ENCODE measurements at regions not wholly inside any gene's neighbourhood (a gene's known extent, or its start where the extent isn't known, plus 50 kb on each side); places are given as distances from the start of the nearest gene placed in this dataset.
A peak's percentile ranks its signal among the peaks of the same experiment; 100 is the strongest.
"Not testable (repeated sequence)": the region's sequence is repeated elsewhere in the genome, so short reads cannot be mapped to it uniquely, and the experiment has no call there.

DNA sequence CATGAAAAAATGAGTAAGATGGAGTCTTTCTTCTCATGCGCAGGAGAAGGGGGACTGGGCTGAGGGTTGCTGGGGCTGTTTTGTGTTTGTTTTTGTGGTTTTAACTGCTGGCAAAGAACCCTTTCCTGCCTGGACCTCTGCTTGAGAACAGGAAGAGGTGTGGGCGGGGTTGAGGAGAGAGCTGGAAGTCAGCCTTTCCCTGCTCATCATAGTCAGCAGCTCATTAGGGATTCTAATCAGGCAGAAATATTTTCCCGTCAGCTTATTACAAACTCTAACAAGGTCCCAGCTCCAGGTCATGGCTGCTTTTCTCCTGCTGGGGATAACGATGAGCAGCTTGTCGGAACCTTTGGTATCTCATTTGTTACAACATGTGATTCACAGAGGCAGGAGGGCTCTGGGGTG is 185.0 kb upstream of the NRXN3 start:
- peak; percentile 63 for DNase-seq (ENCODE audit: low read depth)

GRCh38 chr14:77986773-77987172 is 183.4 kb upstream of the NRXN3 start:
- DNase-seq (ENCODE audit: low read depth), result peak; percentile 11

DNA sequence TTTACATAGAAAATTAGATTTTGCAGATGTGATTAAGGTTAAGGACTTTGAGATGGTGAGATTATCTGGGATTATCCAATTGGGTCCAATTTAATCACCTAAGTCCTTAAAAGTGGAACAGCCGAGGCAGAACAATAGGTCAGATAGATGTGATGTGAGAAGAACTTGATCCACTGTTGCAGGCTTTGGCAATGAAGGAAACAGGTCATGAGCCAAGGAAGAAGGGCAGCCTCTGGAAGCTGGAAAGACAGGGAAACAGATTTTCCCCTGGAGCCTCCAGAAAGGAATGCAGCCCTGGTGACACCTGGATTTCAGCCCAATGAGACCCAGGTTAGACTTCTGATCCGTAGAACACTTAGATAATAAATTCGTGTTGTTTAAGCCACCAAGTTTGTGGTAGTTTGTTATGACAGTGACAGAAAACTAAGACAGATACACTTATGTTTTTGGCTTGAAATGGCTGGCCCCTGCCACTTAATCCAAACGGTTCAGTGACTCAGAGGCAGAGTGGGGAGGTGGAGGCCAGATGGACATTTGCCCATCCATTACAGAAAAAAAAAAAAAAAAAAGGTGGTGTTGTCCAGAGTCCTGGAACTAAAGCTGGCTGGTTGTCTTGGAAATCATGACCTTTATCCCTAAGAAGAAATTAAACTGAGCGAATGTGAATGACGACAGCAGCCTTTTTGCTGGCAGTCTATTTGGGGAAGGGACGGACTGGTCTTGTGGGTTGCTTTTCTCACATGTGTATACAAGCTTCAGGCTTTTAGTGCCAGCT is 181.9 kb upstream of the NRXN3 start:
- DNase-seq (ENCODE audit: low read depth), result peak; percentile 30

DNA sequence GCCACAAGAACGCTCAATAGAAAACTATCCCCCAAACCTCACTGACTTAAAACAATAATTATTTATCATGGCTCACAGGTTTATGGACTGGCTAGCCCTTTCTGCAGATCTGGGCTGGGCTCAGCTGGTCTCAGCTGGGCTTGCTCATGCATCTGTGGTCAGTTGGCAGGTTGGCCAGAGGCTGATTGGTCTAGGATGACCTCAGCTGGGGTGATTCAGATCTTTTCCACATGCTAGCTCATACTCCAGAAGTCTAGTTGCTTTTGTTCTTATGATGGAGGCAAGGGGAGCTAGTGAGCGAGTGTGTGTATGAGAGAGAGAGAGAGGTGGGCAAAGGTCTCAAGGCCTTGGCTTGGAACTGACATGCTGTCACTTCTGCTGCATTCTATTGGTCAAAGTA is 181.2 kb upstream of the NRXN3 start:
- DNase-seq (ENCODE audit: low read depth), result peak; percentile 78

- DNase-seq (ENCODE audit: low read depth), result no peak
Observed at GRCh38 chr14:77989441-77989991, 180.7 kb upstream of the NRXN3 start.

GRCh38 chr14:77990337-77990736 is 179.8 kb upstream of the NRXN3 start:
- no peak for DNase-seq (ENCODE audit: low read depth)

- DNase-seq (ENCODE audit: low read depth), result no peak
Observed at GRCh38 chr14:77991128-77991772, 178.9 kb upstream of the NRXN3 start.

GRCh38 chr14:78005325-78005724 is 164.8 kb upstream of the NRXN3 start:
- peak; percentile 44 for DNase-seq (ENCODE audit: low read depth)

DNA sequence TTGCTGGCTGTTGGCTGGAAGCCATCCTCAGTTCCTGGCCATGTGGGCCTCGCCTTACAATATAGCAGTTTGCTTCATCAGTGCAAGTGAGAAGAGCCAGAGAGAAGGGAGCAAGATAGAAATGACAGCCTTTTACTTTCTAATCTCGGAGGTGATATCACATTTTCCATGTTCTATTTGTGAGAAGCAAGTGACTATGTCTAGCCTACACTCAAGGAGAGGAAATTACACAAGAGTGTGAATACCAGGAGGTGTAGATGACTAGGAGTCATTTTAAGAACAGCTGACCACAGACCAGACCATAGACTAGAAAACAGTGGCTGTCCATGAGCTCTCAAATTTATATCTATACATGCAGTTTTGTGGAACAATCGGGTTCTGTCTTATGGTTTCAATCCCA is 163.0 kb upstream of the NRXN3 start:
- no peak for DNase-seq (ENCODE audit: low read depth)

- peak; percentile 45 for DNase-seq (ENCODE audit: low read depth)
Observed at GRCh38 chr14:78010688-78011087, 159.5 kb upstream of the NRXN3 start.

DNA sequence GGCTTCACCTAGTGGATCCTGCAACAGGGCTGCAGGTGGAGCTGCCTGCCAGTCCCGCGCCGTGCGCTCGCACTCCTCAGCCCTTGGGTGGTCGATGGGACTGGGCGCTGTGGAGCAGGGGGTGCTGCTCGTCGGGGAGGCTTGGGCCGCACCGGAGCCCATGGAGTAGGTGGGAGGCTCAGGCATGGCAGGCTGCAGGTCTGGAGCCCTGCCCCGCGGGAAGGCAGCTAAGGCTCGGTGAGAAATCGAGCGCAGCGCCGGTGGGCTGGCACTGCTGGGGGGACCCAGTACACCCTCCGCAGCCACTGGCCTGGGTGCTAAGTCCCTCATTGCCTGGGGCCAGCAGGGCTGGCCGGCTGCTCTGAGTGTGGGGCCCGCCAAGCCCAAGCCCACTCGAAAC is 156.3 kb upstream of the NRXN3 start:
- not testable (repeated sequence) for DNase-seq (ENCODE audit: low read depth)

GRCh38 chr14:78016532-78016931 is 153.6 kb upstream of the NRXN3 start:
- no peak for DNase-seq (ENCODE audit: low read depth)

DNA sequence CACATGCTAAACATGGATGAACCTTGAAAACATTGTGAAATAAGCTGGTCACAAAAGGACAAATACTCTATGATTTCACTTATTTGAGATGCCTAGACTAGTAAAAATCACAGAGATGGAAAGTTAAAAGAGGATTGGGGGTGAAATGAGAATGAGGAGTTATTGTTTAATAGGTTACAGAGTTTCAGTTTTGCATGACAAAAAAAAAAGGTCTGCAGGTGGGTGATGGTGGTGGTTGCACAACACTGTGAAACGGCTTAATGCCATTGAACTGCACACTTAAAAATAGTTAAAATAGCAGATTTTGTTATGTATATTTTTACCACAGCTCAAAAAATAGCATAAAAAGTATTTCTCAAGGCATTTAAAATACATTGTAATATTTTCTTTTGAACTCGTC is 151.9 kb upstream of the NRXN3 start:
- no peak for DNase-seq (ENCODE audit: low read depth)

DNA sequence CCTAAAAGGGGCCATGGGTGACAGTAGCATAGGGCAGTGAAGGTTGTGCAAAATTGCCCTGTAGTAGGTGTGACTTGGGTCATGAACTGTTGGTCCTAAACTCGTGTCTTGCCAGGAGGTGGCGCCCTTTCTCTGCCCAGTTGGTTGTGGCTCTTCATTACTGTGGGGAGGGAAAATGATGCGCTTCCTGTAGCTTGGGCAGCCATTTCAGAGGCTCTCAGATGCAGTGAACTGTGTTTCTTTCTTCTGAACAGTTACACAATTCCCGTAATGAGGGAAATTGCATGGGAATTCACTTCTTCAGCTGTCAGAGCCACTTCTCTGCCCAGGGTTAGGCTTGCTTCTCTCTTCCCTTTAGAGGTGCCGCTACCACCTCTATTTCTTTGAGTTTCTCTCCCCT is 148.1 kb upstream of the NRXN3 start:
- DNase-seq (ENCODE audit: low read depth), result peak; percentile 61

DNA sequence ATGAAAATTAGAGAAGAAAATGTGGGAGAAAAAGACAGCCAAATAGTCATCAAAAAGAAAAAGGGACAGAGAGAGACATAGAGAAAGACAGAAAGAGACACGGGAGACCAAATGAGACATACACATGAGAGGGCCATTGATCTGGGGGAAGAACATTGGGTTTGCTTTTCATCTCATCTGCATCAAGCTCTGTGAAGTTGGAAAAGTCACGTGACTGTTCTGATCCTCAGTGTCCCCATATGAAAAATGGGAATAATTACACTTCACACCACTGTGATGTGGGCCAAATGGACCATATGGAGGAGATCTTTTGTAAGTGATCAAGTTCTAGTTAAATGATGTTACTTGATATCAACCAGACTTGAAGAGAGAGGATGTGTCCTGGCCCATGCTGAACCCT is 147.1 kb upstream of the NRXN3 start:
- DNase-seq (ENCODE audit: low read depth), result no peak

DNA sequence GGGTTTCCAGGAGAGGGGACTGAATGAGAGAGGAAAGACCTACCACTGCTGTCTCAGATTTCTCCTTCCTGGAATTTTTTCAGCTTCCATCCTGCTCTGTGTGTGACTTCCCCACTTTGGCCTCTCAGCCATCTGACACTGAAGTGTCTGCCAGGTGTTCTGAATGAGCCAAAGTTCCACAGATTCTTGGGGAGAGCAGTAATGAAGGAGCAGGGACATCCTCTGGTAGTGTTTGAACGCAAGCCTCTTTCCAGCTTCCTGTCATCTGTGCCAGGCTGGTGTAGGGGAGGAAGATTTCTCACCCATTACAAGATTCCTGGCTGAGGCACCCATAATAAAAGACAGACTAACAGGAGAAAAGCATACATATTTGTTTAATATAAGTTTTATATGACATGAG is 141.7 kb upstream of the NRXN3 start:
- no peak for DNase-seq (ENCODE audit: low read depth)

GRCh38 chr14:78029601-78030372 is 140.4 kb upstream of the NRXN3 start:
- DNase-seq (ENCODE audit: low read depth), result peak; percentile 3

GRCh38 chr14:78043349-78043748 is 126.8 kb upstream of the NRXN3 start:
- no peak for DNase-seq (ENCODE audit: low read depth)

DNA sequence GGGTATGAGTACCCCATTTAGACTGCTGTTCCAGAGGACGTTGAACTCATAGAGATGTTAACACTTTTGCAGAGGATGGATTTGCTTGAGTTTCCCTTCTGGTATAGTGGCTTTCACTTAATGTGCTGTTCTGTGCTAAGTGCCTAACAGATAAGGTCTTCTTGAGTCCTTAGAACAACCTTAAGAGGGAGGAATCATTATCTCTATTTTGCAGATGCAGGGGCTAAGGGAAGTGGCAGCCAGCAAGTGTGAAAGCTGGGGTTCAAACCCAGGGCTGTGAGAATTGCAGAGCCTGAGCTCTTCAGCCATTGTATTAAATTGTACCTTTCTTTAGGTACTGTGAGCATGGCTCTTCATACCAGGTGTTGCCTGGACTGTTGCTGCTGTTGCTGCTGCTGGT is 122.1 kb upstream of the NRXN3 start:
- no peak for DNase-seq (ENCODE audit: low read depth)

DNA sequence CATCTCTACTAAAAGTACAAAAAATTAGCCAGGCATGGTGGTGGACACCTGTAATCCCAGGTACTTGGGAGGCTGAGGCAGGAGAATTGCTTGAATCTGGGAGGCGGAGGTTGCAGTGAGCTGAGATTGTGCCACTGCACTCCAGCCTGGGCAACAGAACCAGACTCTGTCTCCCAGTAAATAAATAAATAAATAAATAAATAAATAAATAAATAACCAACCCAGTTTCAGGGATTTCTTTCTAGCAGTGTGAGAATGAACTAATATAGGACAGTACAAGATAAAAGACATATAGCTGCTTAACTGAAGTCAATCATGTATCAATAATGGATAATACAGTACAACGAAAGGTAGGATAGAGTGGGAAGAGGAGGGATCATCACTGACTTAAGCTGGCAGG is 113.3 kb upstream of the NRXN3 start:
- not testable (repeated sequence) for DNase-seq (ENCODE audit: low read depth)

DNA sequence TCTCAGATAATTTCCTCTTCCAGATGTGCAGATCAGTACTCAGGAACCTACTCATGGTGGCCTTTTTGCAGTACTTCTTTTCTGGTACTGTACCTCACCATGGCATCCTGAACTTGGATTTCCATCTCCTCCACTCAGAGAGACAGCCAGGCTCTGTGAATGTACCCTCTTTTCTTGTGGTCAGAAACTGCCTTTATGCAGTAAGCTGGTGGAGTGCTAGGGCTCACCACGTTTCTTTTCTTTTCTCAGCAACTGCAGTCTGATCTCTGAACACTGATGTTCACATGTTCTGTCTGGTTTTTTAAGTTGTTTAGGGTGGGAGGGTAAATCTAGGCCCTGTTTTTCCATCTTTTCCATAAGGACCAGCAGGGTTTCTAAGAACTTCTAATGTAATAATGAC is 99.8 kb upstream of the NRXN3 start:
- no peak for DNase-seq (ENCODE audit: low read depth)

GRCh38 chr14:78071016-78071549 is 99.1 kb upstream of the NRXN3 start:
- no peak for DNase-seq (ENCODE audit: low read depth)

All from M059J (cell line).